SK-N-SH treated with all-trans-retinoic acid at 6 μM for 48 hours (cell line): ENCODE measurements at regions not wholly inside any gene's neighbourhood (a gene's known extent, or its start where the extent isn't known, plus 50 kb on each side); places are given as distances from the start of the nearest gene placed in this dataset.

ENCODE experiments used
- CSDC2 ChIP-seq: fragments of 250-450 bp; sonication (Bioruptor Pico); IDR thresholded peaks from 2 replicates; pipeline ENCODE4 v1.5.0; 2020; ENCODE audit warnings: mild to moderate bottlenecking, moderate library complexity
- ESRRG ChIP-seq: fragments of 250-450 bp; sonication (Bioruptor Pico); IDR thresholded peaks from 2 replicates; pipeline ENCODE4 v1.6.1; 2021; ENCODE audit warnings: mild to moderate bottlenecking
- OSR1 ChIP-seq: fragments of 250-450 bp; sonication (Bioruptor Pico); IDR thresholded peaks from 2 replicates; pipeline ENCODE4 v1.8.0; 2022; ENCODE audit warnings: moderate library complexity, mild to moderate bottlenecking, inconsistent platforms
- PATZ1 ChIP-seq: fragments of 250-450 bp; sonication (Bioruptor Pico); IDR thresholded peaks from 2 replicates; pipeline ENCODE4 v1.8.0; 2020; ENCODE audit warnings: mild to moderate bottlenecking, moderate library complexity, borderline replicate concordance
- RARB ChIP-seq: fragments of 250-450 bp; sonication (Bioruptor Pico); IDR thresholded peaks from 2 replicates; pipeline ENCODE4 v1.8.0; 2021; ENCODE audit warnings: mild to moderate bottlenecking, moderate library complexity
- SNAI2 ChIP-seq: fragments of 250-450 bp; sonication (Bioruptor Pico); IDR thresholded peaks from 2 replicates; pipeline ENCODE4 v1.5.0; 2020; ENCODE audit warnings: mild to moderate bottlenecking, moderate library complexity
- TCF4 ChIP-seq: fragments of 250-450 bp; sonication (Bioruptor Pico); IDR thresholded peaks from 2 replicates; pipeline ENCODE4 v1.8.0; 2021; ENCODE audit warnings: mild to moderate bottlenecking, moderate library complexity, borderline replicate concordance
- ZFP30 ChIP-seq: fragments of 450-650 bp; formaldehyde crosslinking; IDR thresholded peaks from 2 replicates; pipeline ENCODE4 v1.5.0; 2022; ENCODE audit warnings: mild to moderate bottlenecking, moderate library complexity
- ZNF8 ChIP-seq: fragments of 450-650 bp; formaldehyde crosslinking; IDR thresholded peaks from 2 replicates; pipeline ENCODE4 v1.5.0; 2020; ENCODE audit warnings: mild to moderate bottlenecking, moderate library complexity

DNA sequence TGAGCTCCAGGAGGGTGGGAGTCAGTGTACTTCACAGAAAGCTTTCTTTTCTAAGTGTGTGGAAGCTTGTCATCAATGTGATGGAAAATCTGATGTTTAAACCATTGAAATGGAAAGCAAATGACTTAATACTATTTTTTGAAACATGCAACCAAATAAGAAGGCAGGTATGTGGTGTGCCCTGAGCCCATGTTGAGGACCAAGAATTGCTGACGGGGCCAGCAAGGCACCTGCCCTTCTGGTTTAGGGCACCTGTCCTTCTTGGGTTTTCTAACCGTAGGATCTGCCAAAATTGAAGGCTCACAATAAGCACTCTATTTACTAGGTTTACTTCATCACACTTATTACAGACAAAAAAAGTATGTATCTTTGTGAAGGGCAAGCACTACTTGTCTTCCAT is 537.7 kb downstream of the SOCS6 start:
- TF ChIP-seq RARB (CRISPR knock-in tag) (no peak), SNAI2 (CRISPR knock-in tag) (no peak), ZNF8 (CRISPR knock-in tag) (no peak), ZFP30 (CRISPR knock-in tag) (no peak), ESRRG (CRISPR knock-in tag) (no peak), TCF4 (CRISPR knock-in tag) (no peak), PATZ1 (CRISPR knock-in tag) (no peak), CSDC2 (CRISPR knock-in tag) (no peak), OSR1 (CRISPR knock-in tag) (no peak)
